ENCODE measurements at regions not wholly inside any gene's neighbourhood (a gene's known extent, or its start where the extent isn't known, plus 50 kb on each side); places are given as distances from the start of the nearest gene placed in this dataset.

- no peak for DNase-seq
These were observed 199.1 kb downstream of the FOXL1 start for GRCh38 chr16:86777381-86777946.

DNA sequence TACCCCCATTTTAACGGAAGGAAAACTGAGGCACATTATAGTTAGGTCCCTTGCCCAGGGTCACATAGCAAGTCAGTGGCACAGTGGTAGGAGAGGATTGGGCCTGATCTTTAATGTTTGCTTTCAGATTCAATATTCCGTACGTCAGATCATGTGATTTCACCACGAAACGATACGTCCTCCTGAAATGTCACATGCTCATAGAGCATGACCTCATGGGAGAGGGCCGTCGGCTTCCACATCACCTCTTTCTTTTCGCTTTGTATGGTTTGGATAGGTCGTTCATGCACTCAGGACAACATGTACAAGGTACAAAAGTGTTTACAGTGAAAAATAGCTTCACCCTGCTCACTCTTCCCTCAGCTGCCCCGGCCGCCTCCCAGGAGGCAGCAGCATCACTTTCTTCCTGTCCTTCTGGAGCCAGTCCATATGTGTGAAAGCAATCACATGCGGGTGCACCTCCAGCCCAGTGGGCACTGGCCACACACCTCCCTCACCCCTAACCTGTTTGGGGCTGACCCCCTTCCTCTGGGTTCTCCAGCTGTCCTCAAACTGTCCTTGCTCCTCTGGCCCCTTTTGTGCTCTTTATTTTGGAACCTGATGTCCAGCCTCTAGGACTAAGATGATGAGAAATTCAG lies 199.9 kb downstream of the FOXL1 start:
- DNase-seq, result no peak

DNA sequence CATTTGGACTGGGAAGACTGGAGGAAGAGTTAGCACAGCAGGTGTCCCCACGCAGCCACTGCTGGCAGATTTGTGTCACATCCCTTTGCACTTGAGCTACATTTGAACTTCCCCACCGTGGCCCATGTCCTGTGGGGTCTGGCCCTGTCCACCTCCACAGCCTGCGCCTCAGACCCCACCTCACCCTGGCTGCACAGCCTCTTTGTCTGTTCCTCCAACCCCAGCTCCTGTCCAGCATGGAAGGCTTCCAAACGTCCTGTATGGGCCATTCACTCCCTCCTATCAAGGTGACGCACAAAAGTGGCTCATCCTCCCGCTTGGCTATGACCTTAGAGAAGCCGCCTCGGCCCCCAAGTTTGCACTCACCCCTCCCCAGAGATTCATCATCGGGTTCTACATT lies 200.6 kb downstream of the FOXL1 start:
- no peak for DNase-seq

DNA sequence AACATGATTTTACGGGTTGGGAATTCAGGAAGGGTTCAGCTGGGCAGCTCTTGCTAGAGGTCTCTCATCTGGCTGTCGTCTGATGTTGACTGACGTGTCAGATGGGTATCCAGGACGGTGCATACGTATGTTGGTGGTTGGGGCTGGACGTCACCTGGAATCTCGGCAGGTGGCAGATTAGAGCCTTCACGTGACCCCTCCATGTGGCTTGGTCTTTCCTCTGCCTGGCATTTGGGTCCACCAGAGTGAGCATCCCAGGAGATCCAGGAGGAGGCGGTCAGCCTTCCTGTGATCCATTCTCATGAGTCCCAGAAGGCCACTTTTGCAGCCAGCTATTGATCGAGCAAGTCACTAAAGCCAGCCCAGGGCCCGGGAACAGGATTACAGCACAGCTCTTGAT lies 202.7 kb downstream of the FOXL1 start:
- DNase-seq, result no peak

GRCh38 chr16:86783636-86784626 lies 205.6 kb downstream of the FOXL1 start:
- DNase-seq, result no peak

DNA sequence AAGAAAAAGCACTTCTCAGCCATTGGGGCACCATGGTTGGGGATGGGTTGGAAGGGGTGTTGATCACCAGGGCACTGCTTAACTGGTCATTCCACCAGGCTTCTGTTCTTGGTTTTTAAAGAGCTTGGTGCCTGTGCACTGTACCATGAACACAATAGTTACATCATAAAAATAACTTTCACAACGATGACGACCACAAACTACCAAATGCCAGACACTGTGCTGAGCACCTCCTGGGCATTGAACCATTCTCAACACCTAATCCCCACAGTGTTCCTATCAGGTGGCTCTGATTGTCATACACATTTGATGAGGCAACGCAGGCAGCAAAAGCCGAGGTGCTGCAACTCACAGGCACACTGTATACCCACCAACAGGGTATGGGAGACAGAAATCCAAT lies 208.0 kb downstream of the FOXL1 start:
- no peak for DNase-seq

DNA sequence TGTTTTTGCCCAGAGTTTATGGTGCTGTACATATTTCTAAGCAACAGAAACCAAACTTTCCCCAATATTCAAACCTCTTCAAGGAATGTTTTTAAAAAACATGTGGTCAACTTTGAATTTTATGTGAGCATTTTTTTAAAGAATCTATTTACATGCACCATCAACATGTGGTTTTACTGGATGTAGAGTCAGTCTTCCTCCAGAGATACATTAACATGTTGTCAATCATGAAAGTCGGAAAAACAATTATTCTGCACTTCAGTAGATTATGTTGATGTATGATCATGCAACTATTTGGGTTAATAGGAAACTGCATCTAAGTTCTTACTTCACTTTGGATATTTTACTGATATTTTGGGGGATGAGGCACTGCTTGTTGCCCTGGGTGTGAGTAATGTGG lies 208.6 kb downstream of the FOXL1 start:
- no peak for DNase-seq

DNA sequence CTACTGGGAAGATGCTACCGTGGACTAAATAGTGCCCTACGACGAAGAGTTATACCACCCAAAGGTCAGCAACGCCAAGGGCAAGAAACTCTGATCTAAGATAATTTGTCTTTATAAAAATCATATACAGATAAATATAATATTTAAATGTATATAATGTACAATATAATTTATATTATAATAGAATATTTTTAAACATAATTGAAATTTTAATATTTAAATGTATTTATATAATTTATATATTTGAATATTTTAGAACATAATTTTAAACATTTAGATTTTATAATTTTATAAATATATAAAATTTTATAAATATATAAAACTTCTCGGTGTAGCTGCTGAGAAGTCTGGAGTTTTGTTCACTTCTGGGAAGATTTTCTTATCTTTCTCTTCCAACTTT lies 209.2 kb downstream of the FOXL1 start:
- no peak for DNase-seq

GRCh38 chr16:86789621-86790051 lies 211.3 kb downstream of the FOXL1 start:
- DNase-seq, result no peak

- no peak for DNase-seq
These were observed 213.1 kb downstream of the FOXL1 start for GRCh38 chr16:86791287-86792035.

GRCh38 chr16:86794216-86794864 lies 216.0 kb downstream of the FOXL1 start:
- no peak for DNase-seq

GRCh38 chr16:86797700-86798099 lies 219.4 kb downstream of the FOXL1 start:
- DNase-seq, result no peak

GRCh38 chr16:86798247-86799041 lies 220.1 kb downstream of the FOXL1 start:
- no peak for DNase-seq

DNA sequence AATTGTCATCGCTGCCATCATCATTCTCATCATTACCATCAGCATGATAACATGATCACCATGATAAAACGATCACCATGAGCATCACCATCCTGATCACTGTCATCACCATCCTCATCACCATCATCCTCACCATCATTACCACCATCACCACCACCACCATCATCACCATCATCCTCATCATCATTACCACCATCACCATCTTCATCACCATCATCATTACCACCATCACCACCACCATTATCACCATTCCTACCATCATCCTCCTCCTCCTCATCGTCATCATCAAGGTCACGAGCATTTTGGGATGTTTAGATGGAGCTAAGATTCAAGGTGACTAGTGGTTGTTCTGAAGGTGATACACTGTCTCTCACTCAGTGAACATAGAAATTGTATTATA lies 221.0 kb downstream of the FOXL1 start:
- no peak for DNase-seq

GRCh38 chr16:86800894-86801293 lies 222.5 kb downstream of the FOXL1 start:
- DNase-seq, result no peak

DNA sequence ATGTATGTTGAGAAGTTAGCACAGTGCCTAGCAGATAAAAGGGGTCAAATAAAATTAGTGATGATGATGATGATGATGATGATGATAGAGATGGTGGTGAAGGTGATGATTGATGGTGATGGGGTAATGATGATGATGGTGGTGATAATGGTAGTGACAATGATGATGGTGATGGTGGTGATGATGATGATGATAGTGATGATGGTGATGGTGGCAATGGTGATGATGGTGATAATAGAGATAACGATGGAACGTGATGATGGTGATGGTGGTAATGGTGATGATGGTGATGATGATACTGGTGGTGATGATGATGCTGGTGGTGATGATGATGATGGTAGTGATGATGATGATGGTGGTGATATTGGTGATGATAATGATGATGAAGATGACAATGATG lies 223.7 kb downstream of the FOXL1 start:
- no peak for DNase-seq

GRCh38 chr16:86805188-86805587 lies 226.8 kb downstream of the FOXL1 start:
- no peak for DNase-seq

DNA sequence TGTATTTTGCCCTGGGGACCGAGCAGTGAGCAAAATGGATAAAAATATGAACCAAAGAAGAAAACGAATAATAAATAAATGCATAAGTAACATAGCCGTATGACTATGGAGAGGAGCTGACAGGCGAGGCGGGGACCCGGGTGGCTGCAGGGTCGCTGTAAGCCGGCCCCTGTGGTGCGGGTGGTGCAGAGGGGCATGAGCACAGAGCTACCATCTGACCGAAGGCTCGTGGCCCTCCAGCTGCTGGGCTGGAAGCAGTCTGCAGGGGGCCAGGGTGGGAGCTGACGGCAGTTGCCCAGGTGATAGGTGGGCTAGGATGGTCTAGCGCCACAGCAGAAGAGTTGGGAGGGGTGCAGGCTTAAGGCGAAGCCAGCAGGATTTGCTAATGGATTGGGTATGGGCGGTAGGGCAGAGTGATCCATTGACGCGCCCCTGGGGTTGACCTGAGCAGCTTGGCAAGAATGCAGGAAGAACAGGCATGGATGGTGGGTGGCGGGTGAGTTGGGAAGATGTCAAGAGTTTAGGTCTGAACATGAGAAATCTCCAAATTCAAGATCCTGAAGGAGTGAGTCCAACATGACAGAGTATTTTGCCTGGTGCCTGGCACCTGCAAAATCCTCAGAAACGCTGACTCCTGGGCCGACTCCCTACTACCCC lies 228.0 kb downstream of the FOXL1 start:
- DNase-seq, result no peak

DNA sequence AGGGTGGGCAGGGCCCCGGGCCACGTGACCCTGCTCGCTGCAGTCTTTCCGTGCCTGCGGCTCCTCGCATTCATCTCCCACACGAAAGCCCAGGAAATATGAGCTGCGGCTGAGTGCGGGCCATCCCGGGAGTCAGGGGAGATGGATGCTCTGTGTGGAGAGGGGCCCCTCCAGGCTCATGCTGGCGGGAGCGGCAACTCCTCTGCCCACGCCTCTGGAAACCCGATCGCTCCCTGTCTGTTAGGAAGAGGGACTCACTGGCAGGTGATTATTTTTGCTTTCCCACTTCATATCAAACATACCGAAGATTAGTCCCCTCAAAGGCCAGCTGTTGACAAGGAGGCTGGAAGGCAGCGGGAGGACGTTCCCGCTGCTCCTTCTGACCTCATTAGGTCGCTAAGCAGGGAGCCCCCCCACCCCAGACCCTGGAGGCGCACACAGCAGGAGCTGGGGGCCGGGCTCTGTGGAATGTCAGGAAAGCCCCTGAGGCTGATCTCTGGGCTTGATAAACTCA lies 228.5 kb downstream of the FOXL1 start:
- DNase-seq, result no peak

- DNase-seq, result no peak
These were observed 230.6 kb downstream of the FOXL1 start for GRCh38 chr16:86808863-86809444.

Data from SHP77 treated with DMSO at 0.1 percent for 48 hours (cell line).